HCT116 (cell line): ENCODE measurements at regions not wholly inside any gene's neighbourhood (a gene's known extent, or its start where the extent isn't known, plus 50 kb on each side); places are given as distances from the start of the nearest gene placed in this dataset.

Experiments used
- CTCF ChIP-seq, 3 experiments: fragments of 200-600 bp in 1 of 3; sonication (generic) in 1 of 3; IDR thresholded peaks in 2 of 3; conservative IDR thresholded peaks in 1 of 3; 2 replicates each; pipeline ENCODE4 v1.5.1; 2012 to 2017; ENCODE audit warnings: low read depth in 2 of 3, low read length in 2 of 3, antibody characterized with exemption in 1 of 3, borderline replicate concordance in 1 of 3, control low read depth in 1 of 3, mild to moderate bottlenecking in 1 of 3, mixed read lengths in 1 of 3, mixed run types in 1 of 3, moderate library complexity in 1 of 3; ENCODE audit not compliant: insufficient read depth in 1 of 3
- EGR1 ChIP-seq: IDR thresholded peaks from 2 replicates; pipeline ENCODE4 v1.6.1; 2012; ENCODE audit warnings: low read depth
- EZH2 ChIP-seq: fragments of 200-600 bp; sonication (generic); IDR thresholded peaks from 2 replicates; pipeline ENCODE4 v1.6.1; 2017; ENCODE audit warnings: antibody characterized with exemption, mixed run types
- EZH2phosphoT487 ChIP-seq: fragments of 200-600 bp; IDR thresholded peaks from 2 replicates; pipeline ENCODE4 v1.6.1; 2018; ENCODE audit warnings: antibody characterized with exemption, borderline replicate concordance
- MAX ChIP-seq: IDR thresholded peaks from 2 replicates; pipeline ENCODE4 v1.6.1; 2012
- POLR2A ChIP-seq: IDR thresholded peaks from 2 replicates; pipeline ENCODE4 v1.7.0; 2011; ENCODE audit warnings: borderline replicate concordance; ENCODE audit not compliant: insufficient read depth, insufficient read length; ENCODE audit errors: extremely low read depth
- RAD21 ChIP-seq: IDR thresholded peaks from 2 replicates; pipeline ENCODE4 v1.6.1; 2012; ENCODE audit warnings: low read depth, mild to moderate bottlenecking
- SIN3A ChIP-seq: IDR thresholded peaks from 2 replicates; pipeline ENCODE4 v1.6.1; 2012; ENCODE audit warnings: low read depth
- ZNF274 ChIP-seq: fragments of 200-500 bp; sonication (Bioruptor generic); IDR thresholded peaks from 2 replicates; pipeline ENCODE4 v1.6.1; 2014; ENCODE audit warnings: mild to moderate bottlenecking, low read depth, low read length, inconsistent platforms

DNA sequence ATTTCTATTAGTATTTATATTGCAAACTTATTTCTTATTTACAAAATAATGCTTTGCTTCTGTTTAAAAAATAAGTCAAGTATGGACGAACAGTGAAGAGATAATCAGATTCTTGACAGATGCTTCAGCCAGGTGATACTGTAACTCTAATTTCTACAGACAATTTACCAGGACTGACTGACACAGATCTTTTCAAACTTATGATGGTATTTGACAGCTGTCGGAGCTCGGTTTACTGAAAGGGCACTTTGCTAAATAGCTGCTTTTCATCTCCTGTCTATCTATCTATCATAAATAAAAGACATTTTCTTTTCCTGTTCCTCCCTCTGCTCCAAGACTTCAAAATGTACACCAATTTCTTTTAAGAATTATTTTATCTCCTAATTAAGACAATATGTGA is 422.5 kb upstream of the SLC8A1 start:
- TF ChIP-seq MAX (no peak), CTCF (IDR thresholded peaks at IDR 0.05 in 2 of 3, conservative IDR thresholded peaks at IDR 0.05 in 1 of 3; ENCODE audit: borderline replicate concordance in 1 of 3, insufficient read depth in 1 of 3, low read depth in 2 of 3, low read length in 2 of 3) (no peak), EZH2 (no peak), RAD21 (no peak), EGR1 (no peak), POLR2A (no peak), EZH2phosphoT487 (no peak), SIN3A (no peak), ZNF274 (no peak)
